HG02938 (cell line): ENCODE measurements at regions not wholly inside any gene's neighbourhood (a gene's known extent, or its start where the extent isn't known, plus 50 kb on each side); places are given as distances from the start of the nearest gene placed in this dataset.

ENCODE experiments used
- ATAC-seq: cut with Tn5 transposase; IDR thresholded peaks from one replicate; pipeline ENCODE4 v1.9.1; 2021; ENCODE audit warnings: mild to moderate bottlenecking, moderate library complexity; ENCODE audit not compliant: unreplicated experiment

DNA sequence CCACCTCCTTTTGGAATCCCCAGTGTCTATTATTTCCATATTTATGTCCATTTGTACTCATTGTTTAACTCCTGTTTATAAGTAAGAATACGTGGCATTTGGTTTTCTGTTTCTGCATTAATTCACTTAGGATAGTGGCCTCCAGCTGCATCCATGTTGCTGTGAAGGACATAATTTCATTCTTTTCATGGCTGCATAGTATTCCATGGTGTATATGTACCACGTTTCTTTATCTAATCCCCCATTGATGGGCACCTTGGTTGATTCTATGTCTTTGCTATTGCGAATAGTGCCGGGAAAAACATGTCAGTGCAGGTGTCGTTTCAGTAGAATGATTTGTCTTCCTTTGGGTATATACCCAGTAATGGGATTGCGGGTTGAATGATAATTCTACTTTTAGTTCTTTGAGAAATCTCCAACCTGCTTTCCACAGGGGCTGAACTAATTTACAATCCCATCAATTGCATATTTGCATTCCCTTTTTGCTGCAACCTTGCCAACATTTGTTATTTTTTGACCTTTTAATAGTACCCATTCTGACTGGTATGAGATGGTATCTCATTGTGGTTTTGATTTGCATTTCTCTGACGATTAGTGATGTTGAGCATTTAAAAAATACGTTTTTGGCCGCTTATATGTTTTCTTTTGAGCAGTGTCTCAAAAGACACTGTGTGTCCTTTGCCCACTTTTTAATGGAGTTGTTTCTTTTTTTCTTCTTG, 373.2 kb upstream of the TNRC6C start:
- no peak for ATAC-seq

DNA sequence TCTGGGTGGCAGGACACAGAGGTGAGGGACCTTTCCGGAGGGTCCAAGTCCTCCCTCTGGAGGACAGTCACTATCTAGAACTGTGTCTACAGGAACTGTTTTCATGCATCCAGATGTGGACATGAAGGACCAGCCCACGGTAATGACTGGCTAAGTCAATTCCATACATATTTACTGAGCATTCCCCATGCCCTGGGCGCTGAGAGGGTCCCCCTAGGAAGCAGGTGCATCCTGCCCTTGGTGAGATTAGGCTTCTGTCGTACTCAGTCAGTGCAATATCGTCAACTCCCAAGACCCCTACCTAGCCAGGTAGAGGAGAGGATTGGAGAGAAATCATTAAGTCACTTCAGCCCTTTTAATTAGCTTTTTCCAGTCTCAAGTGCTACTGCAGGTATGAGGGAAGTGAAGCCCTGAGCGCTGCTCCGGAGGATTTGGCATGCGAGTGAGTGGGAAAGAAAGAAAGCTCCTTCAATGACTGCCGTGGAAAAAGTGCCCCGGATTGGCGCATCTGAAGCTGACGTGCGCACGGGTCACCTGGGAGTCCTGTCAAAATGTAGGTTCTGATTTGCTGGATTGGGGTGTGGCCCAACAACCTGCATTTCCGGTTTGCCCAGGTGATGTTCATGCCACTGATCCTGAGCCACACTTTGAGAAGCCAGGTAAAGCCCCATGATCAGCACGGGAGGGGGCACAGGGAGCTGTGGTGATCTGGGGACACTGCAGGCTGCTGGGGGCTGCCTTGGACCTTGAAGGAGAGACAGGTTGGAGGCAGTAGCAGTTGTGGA, 367.4 kb upstream of the TNRC6C start:
- ATAC-seq, result no peak

- ATAC-seq, result no peak
Measured at GRCh38 chr17:77592106-77592865, 366.2 kb upstream of the TNRC6C start.

DNA sequence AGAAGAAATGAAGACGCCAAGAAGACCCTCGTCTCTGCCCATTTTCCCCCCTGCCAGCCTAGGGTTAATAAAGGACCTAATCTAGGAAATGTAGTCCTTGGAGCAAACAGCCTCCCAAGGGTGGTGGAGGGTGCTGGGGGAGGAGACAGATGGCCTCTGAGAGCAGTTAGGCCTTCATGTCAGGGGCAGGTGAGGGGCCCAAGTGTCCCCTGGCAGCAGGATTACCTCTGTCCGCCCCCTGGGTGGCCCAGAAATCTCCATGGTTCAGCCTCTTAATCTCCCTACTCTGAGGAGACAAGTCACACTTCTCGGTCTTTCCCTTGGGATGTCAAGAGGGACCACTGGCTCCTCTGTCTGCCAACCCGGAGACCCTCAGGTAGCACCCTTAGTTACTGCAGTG, 365.4 kb upstream of the TNRC6C start:
- ATAC-seq, result no peak

DNA sequence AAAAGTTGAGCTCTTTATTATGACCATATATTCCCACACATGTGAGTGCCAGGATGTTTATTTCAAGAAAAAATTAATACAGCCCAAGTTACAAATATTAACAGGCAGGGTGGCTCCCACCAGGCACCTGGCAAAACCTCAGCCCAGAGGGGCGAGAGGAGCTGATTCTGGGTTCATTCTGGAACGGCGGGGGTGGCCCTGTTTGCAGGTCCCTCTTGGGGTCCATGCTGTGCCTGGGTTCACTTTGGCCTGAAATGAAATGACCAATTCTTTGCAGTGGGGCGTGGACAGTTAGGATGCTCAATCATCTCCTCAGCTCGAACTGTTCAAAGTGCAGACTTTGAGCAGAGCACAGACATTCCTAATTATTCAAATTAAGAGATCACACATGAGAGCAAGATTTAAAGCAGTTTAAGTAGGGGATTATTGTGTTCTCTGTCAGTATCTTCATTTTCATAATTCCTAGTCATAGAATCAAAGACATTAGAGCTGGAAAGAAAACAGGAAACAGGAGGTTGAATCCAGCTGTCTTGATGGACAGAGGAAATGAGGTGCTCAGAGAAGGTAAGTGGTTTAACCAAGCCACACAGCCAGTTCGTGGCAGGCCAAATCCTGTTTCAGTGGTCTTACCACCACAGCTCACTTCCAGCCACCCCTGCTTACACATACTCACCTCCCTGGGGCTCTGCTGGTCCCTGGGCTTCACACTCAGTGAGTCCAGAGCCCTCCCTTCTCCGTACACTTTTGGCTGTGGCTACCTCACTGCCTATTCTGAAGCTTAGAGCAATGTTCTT, 363.9 kb upstream of the TNRC6C start:
- no peak for ATAC-seq

GRCh38 chr17:77596491-77597417, 361.7 kb upstream of the TNRC6C start:
- ATAC-seq, result no peak

DNA sequence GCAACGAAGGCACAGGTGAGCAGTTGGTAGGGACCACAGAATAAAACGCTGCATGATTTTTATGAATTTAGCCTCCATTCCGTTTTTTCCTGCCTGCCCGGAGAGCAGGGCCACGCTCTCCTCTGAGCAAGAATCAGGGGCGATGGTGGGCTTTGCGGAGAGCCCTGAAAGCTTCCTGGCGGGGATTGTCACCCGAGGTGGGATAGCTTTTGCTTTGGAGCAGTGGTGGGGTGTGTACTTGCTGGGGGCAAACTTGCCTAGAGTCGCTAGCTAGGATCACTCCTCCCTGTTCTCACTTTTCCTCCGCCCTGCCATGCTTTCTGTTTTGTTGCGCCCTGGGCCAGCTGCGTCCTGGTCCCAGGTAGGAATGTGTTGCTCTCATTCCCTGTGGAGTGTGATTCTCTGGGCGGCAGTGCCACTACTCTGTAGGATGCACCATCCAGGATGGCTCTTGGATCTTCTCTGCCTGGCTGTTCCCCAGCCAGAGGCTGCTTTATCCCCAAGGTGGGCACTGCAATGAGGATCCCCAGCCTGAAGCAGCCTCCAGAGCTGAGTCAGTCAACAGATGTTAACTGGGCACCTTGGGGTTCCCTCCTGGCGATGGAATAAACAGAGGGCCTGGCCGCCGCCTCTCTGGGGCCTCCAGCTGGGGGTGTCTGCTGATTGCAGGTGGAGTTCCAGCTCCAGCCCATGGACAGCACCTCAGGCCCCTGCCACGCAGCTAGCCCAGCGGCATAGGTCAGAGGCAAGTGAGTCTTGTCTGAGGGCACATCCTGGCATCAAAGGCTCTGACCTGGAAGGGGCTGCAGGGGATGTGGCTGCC, 360.9 kb upstream of the TNRC6C start:
- ATAC-seq, result no peak

DNA sequence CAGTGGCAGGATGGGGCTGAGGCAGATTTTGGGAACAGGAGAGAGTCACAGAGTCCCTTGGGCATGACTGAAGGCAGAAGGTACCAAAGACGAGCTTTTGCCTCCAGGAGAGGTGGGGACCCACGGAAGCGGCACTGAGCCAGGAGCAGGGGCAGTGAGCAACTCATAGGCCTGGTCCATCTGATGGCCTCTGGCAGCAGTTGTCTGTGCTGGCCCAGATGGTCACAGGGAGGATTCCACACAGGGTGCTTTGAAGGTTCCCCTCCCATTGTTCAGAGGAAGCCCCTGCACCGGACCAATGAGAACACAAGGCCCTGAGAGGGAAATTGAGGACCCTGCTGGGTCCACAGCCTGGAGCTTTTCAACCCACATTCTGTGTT, 360.3 kb upstream of the TNRC6C start:
- ATAC-seq, result no peak

DNA sequence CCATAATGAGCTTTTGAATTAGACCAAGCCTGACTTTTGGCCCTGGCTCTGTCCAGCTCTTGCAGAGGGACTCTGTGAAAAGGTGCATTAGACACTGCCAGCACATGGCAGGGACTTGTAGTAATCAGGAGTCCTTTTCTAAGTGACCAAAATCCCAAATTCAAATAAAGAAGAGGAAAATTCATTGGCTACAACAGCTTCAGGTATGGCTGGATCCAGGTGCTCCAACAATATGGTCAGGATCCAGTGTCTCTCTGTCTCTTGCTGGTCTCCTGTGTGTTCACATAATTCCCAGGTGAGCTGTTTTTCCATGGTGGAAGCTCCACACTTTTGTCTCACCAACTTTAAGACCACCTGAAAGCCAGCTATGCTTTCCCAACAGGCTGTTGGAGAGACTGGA, 358.8 kb upstream of the TNRC6C start:
- ATAC-seq, result no peak

DNA sequence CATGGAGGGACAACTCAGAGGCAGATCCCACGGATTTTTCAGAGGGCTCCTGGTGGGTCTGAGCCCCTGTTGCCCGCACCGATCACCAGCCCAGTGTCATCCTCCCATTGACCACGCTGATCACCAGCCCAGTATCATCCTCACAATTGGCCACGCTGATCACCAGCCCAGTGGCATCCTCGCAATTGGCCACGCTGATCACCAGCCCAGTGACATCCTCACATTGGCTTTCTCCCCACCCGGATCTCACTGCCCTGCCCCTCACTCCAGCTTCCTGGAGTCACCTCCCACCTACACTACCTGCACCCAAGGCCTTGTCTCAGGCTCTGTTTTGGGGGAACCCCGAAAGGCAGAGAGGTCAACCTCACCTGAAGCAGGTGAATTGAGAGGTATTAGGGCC, 358.2 kb upstream of the TNRC6C start:
- ATAC-seq, result no peak

DNA sequence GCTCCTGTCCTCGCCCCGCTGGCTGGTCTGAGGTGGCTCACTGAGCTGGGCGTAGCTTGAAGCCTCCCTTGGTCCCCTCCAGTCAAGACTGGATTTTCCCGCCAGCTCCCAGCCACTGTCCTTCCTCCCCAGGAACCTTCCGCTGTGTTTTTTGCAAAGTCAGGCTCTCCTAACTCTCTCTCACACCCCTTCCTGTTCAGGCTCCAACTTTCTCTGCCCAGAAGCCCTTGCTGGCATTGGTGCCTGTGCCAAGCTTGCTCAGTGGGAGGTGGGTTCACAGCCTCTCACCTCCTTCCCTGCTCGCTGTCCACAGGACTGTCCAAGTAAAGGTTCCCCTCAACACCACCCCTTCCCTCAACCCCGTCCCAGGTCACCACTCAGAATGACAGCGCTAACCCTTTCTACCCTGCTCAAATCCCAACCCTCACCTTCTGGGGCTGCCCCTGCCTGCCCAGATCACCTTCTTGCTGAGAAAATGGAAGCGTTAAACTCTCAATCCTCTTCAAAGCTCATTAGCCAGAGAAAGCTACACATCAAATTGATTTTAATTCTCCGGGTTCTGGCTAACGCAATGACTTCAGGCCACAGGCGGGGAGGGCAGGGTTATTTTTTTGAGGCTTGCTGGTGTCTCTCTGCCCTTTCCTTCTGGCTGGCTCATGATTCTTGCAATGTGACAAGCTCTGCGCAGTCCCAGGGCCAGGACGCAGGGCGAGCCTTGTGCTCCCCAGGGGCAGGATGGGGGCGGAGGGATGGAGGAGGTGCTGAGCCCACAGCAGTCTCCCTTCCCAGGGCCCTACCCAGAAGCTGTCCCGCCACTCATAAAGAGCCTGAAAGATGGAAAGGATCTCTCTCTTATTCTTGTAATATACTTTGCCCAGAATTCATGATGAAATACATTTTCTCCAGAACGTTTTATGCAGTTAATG, 357.2 kb upstream of the TNRC6C start:
- ATAC-seq, result no peak

DNA sequence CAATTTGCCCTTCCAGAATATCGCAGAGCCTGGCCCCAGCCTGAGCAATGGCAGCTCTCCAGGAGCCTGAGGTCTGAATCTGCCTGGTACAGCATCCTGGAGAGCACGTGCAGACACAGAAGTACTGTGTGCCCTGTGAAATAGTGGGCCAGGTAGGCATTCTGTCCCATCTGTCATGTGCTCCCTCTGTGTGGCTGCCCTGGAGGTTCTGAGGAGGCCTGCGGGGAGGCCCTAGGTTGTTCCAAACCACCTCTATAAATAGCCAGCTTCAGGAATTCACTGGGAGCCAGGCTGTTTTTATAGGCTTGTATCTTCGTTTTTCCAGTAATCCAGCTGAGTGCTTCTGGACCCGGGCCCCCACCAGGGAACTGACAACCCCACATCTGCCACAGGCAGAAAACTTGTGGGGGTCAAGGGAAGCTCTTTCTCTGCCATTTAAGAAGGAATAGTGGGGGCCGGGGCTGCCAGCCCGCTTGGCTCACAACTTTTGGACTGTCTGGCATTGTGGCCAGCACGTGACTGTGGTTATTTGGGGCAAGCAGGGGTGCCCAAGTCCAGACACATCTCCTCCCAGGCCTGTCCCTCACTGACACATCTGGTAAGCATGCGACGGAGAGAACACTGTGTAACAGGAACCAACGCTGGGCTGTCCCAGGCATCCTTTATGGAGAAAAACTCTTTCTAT, 356.3 kb upstream of the TNRC6C start:
- no peak for ATAC-seq

DNA sequence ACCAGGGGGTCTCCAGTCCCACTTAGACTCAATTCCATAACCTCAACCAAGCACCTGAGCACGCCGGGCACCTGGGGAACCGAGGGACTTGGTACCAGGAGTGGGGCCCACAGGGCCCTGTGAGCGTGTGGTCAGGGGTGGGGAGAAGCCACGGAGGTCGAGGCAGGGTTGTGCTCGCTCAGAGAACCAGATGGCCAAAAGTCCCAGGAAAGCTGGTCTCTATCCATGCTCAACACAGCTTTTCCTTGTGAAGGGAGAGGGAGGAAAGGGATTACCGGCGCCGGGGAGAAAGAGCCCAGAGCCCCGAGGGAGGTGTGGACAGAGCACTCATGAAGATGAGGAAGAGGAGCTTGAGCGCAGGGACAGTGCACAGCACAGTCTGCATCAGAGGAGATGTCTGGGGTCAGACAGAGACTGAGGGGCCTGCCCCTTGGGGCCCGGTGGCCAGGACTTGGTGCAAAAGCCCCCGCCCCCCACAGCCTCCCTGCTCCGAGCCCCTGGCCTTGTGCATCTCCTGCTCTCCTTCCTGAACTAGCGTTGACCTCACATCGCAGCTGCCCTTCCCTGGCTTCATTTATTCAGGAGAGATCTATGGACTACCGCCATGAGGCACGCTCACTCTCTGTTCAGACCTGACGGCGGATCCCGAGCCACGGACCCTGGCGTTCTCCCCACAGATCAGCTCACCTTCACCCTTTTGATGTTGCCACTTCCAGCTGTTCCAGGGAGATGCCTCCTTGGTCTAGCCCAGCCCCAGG, 355.4 kb upstream of the TNRC6C start:
- no peak for ATAC-seq

DNA sequence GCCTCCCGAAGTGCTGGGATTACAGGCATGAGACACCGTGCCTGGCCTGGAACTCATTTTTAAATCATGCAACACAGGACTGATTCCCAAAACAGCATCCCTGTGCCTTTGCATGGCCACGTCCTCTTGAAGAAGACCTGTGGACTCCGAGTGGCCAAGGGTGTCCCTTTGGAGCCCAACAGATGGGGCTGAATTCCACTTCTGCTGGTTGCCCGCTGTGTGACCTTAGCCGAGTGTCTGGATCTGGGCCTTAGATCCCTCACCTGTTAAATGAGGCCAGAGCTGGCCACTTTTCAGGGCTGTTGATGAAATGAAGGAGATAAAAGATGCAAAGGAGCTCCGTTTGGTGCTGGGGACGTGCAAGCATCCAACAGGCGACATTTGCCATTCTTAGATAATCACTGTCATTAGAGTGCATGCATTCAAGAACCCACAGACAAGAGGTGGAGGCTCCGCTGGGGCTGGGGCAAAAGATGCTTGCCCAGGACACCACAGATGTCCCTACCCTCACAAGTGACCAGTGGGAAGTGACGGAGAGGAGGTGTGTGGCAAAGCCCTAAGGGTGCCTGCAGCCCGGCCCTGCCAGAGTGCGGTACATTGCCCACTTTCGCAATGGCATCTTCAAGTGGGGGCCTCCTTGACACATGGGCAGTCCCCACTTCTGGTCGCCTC, 354.1 kb upstream of the TNRC6C start:
- ATAC-seq, result no peak

DNA sequence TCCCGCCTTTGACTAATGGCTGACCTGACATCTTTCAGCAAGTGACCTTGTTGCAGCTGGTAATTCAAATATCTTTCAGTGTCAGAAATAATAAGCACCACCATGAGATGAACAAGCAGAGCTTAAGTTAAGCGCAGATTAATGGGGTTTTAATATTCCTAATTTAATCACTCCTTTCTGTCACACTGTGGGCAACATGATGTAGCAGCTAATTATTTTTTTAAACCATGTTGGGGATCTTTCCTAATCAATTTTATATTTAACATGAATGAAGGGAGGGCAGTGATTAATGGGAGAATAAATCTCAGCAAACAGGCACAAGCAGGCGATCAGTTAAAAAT, 353.6 kb upstream of the TNRC6C start:
- no peak for ATAC-seq

GRCh38 chr17:77606146-77606864, 352.2 kb upstream of the TNRC6C start:
- no peak for ATAC-seq
